Nephron progenitor cell (in vitro differentiated cells): ENCODE measurements at regions not wholly inside any gene's neighbourhood (a gene's known extent, or its start where the extent isn't known, plus 50 kb on each side); places are given as distances from the start of the nearest gene placed in this dataset.
A peak's percentile ranks its signal among the peaks of the same experiment; 100 is the strongest.
"Not testable (repeated sequence)": the region's sequence is repeated elsewhere in the genome, so short reads cannot be mapped to it uniquely, and the experiment has no call there.

Source experiments
- DNase-seq: peaks from one replicate; pipeline ENCODE4 v3.0.0; 2021
- H3K27ac Mint-ChIP-seq: 2 replicates; pipeline ENCODE4 v1.8.0; 2021; ENCODE audit warnings: mild to moderate bottlenecking, moderate library complexity, mixed read lengths
- H3K27me3 Mint-ChIP-seq: 2 replicates; pipeline ENCODE4 v1.8.0; 2021; ENCODE audit warnings: mild to moderate bottlenecking, low read depth, mixed read lengths; ENCODE audit not compliant: poor library complexity
- H3K36me3 Mint-ChIP-seq: 2 replicates; pipeline ENCODE4 v1.8.0; 2021; ENCODE audit warnings: low read depth, mixed read lengths
- H3K4me1 Mint-ChIP-seq: 2 replicates; pipeline ENCODE4 v1.8.0; 2021; ENCODE audit warnings: mixed read lengths
- H3K4me3 Mint-ChIP-seq: 2 replicates; pipeline ENCODE4 v1.8.0; 2021; ENCODE audit warnings: mild to moderate bottlenecking, moderate library complexity, mixed read lengths
- H3K9me3 Mint-ChIP-seq: 2 replicates; pipeline ENCODE4 v1.8.0; 2021; ENCODE audit warnings: mild to moderate bottlenecking, moderate library complexity, mixed read lengths
- TF ChIP-seq, protein P1 (sequence below): fragments of 200-600 bp; sonication (generic); IDR thresholded peaks from 2 replicates; pipeline ENCODE4 v1.5.0; 2021; ENCODE audit warnings: antibody characterized with exemption

DNA sequence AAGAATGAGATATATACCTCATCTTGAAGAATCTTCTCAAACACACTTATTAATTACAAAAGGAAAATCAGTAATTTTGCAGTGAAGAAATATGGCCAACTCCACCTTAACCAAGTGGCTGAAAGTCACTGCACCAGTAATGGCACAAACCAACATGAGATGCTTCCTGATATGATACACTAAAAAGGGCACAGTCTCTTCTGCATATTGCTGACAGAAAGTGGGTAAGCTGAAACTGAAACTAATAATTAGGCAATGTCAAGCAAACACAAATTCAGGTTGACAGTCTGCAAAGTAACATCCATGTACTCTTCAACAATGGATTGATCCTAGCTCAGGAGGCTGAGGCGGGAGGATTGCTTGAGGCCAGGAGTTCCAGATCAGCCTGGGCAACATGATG is 56.1 kb downstream of the ZNF22 start:
- H3K9me3 Mint-ChIP-seq, H3K27ac Mint-ChIP-seq, H3K4me3 Mint-ChIP-seq, H3K36me3 Mint-ChIP-seq, DNase-seq: not testable (repeated sequence)
- Mint-ChIP-seq H3K4me1 (peaks cover 11% of the 10 kb centered on the region), H3K27me3 (peaks cover 12% of the 10 kb centered on the region)

DNA sequence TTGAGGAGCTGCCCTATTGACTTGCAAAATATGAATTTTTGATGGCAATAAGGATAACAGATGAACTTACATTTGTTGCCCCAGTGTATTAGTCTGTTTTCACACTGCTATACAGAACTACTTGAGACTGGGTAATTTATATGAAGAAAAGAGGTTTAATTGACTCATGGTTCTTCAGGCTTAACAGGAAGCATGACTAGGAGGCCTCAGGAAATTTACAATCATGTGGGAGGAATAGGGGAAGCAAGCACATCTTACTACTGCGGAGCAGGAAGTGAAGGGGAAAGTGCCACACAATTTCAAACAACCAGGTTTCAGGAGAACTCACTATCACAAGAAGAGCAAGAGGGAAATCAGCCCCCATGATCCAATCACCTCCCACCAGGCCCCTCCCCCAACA is 57.9 kb downstream of the ZNF22 start:
- H3K27ac Mint-ChIP-seq: peak overlapping the region; percentile 91
- H3K4me3 Mint-ChIP-seq: no peak overlapping the region

GRCh38 chr10:45058992-45059561 is 58.4 kb downstream of the ZNF22 start:
- H3K4me1 Mint-ChIP-seq: peaks cover 17% of the 10 kb centered on the region
- H3K27ac Mint-ChIP-seq: peak overlapping the region; percentile 91
- no peak overlapping the region for H3K4me3 Mint-ChIP-seq
- peaks cover 12% of the 10 kb centered on the region for H3K27me3 Mint-ChIP-seq
- TF ChIP-seq, protein P1, sequence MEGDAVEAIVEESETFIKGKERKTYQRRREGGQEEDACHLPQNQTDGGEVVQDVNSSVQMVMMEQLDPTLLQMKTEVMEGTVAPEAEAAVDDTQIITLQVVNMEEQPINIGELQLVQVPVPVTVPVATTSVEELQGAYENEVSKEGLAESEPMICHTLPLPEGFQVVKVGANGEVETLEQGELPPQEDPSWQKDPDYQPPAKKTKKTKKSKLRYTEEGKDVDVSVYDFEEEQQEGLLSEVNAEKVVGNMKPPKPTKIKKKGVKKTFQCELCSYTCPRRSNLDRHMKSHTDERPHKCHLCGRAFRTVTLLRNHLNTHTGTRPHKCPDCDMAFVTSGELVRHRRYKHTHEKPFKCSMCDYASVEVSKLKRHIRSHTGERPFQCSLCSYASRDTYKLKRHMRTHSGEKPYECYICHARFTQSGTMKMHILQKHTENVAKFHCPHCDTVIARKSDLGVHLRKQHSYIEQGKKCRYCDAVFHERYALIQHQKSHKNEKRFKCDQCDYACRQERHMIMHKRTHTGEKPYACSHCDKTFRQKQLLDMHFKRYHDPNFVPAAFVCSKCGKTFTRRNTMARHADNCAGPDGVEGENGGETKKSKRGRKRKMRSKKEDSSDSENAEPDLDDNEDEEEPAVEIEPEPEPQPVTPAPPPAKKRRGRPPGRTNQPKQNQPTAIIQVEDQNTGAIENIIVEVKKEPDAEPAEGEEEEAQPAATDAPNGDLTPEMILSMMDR: no peak
- H3K9me3 Mint-ChIP-seq: no peaks in the 10 kb centered on the region
- no peaks in the 10 kb centered on the region for H3K36me3 Mint-ChIP-seq
- no peak for DNase-seq

More for the DNA sequence above, 57.9 kb downstream of the ZNF22 start:
- H3K9me3 Mint-ChIP-seq: no peaks in the 10 kb centered on the region
- TF ChIP-seq, protein P1: no peak
- peaks cover 17% of the 10 kb centered on the region for H3K4me1 Mint-ChIP-seq
- no peak for DNase-seq
- H3K27me3 Mint-ChIP-seq: peaks cover 12% of the 10 kb centered on the region
- H3K36me3 Mint-ChIP-seq: no peaks in the 10 kb centered on the region

GRCh38 chr10:45059632-45060031 is 58.9 kb downstream of the ZNF22 start:
- Mint-ChIP-seq H3K27me3 (peaks cover 9% of the 10 kb centered on the region), H3K4me3 (no peak overlapping the region), H3K4me1 (peaks cover 19% of the 10 kb centered on the region), H3K9me3 (no peaks in the 10 kb centered on the region), H3K27ac (no peak overlapping the region), H3K36me3 (no peaks in the 10 kb centered on the region)
- DNase-seq: no peak
- TF ChIP-seq, protein P1: no peak

DNA sequence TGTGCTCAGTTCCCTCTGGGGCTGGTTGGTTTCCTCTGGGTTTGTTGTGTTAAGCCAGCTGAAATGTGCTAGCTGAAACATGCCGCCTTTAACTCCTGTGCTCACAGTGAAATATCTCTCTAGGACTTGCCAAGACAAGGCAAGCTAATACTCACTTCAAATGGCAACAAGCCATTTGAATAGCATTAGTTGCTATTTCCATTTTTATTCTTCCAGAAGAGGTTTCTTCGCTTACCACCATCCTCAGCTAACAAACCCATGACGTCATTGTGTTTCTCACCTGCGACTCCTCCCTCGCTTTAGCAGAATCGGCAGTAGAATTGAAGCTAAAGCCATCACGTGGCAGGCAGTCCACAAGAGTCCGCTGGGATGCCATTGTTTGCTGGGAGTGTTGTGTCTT is 61.3 kb downstream of the ZNF22 start:
- Mint-ChIP-seq H3K27me3 (peaks cover 4% of the 10 kb centered on the region), H3K36me3 (no peaks in the 10 kb centered on the region), H3K4me3 (no peak overlapping the region), H3K27ac (no peak overlapping the region), H3K9me3 (no peaks in the 10 kb centered on the region), H3K4me1 (peaks cover 27% of the 10 kb centered on the region)
- TF ChIP-seq, protein P1: no peak
- no peak for DNase-seq

DNA sequence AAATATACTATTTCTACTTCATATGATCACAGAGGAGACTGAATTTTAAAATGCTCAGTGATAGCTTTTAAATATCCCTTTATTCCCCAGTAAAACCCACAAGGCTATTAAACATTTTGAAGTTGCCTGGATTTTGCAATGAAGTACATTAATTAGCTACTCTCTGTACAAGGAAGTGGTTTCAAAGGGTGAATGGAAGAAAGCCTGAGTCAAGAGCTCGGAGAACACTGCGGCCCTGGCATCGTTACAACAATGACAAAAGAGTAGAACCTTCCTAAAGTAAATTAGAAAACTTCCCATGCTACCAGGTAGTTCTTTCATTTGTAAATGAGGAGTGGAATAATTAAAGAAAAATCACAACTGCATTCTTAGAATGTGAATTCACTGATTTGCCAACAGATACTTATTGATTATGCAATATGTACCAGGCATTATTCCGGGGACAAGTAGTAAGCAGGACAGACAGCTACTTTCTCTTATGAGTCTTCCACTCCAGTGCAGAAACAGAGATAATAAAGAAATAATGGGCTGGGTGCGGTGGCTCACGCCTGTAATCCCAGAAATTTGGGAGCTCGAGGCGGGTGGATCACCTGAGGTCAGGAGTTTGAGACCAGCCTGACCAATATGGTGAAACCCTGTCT is 63.0 kb downstream of the ZNF22 start:
- H3K36me3 Mint-ChIP-seq: no peaks in the 10 kb centered on the region
- TF ChIP-seq, protein P1: no peak
- H3K9me3 Mint-ChIP-seq: no peaks in the 10 kb centered on the region
- no peak overlapping the region for H3K27ac Mint-ChIP-seq
- peaks cover 23% of the 10 kb centered on the region for H3K4me1 Mint-ChIP-seq
- no peak for DNase-seq
- peaks cover 4% of the 10 kb centered on the region for H3K27me3 Mint-ChIP-seq
- no peak overlapping the region for H3K4me3 Mint-ChIP-seq
